NCI-H2107 treated with DMSO at 0.1 percent for 48 hours (cell line): ENCODE measurements at regions not wholly inside any gene's neighbourhood (a gene's known extent, or its start where the extent isn't known, plus 50 kb on each side); places are given as distances from the start of the nearest gene placed in this dataset.

Experiments used
- DNase-seq: peaks from one replicate; lab custom pipeline; 2025; ENCODE audit not compliant: unreplicated experiment; lab: John Stamatoyannopoulos, UW

- no peak for DNase-seq
Observed at GRCh38 chr5:3365501-3366215, 230.0 kb upstream of the IRX1 start.

GRCh38 chr5:3364941-3365340 lies 230.7 kb upstream of the IRX1 start:
- no peak for DNase-seq

GRCh38 chr5:3364433-3364832 lies 231.2 kb upstream of the IRX1 start:
- DNase-seq: no peak

GRCh38 chr5:3362606-3362910 lies 233.1 kb upstream of the IRX1 start:
- no peak for DNase-seq

GRCh38 chr5:3361811-3362605 lies 233.6 kb upstream of the IRX1 start:
- no peak for DNase-seq

- no peak for DNase-seq
Observed at GRCh38 chr5:3359642-3360041, 236.0 kb upstream of the IRX1 start.

GRCh38 chr5:3357291-3357690 lies 238.3 kb upstream of the IRX1 start:
- no peak for DNase-seq

GRCh38 chr5:3356016-3356415 lies 239.6 kb upstream of the IRX1 start:
- no peak for DNase-seq

GRCh38 chr5:3355126-3355525 lies 240.5 kb upstream of the IRX1 start:
- no peak for DNase-seq

GRCh38 chr5:3354606-3355005 lies 241.0 kb upstream of the IRX1 start:
- no peak for DNase-seq

GRCh38 chr5:3353561-3353960 lies 242.1 kb upstream of the IRX1 start:
- no peak for DNase-seq

- DNase-seq: no peak
Observed at GRCh38 chr5:3352711-3353110, 242.9 kb upstream of the IRX1 start.

GRCh38 chr5:3351581-3352442 lies 243.8 kb upstream of the IRX1 start:
- DNase-seq: no peak

GRCh38 chr5:3350781-3351180 lies 244.9 kb upstream of the IRX1 start:
- DNase-seq: no peak

- no peak for DNase-seq
Observed at GRCh38 chr5:3349704-3350565, 245.7 kb upstream of the IRX1 start.

GRCh38 chr5:3348576-3349535 lies 246.8 kb upstream of the IRX1 start:
- DNase-seq: no peak

- DNase-seq: no peak
Observed at GRCh38 chr5:3347741-3348140, 247.9 kb upstream of the IRX1 start.

- DNase-seq: no peak
Observed at GRCh38 chr5:3346111-3346820, 249.4 kb upstream of the IRX1 start.

- no peak for DNase-seq
Observed at GRCh38 chr5:3345195-3345594, 250.4 kb upstream of the IRX1 start.
